Spinal cord (tissue), 9 donors: ENCODE measurements at regions not wholly inside any gene's neighbourhood (a gene's known extent, or its start where the extent isn't known, plus 50 kb on each side); places are given as distances from the start of the nearest gene placed in this dataset.

Experiments
- DNase-seq, 6 donors: peaks; one replicate each; pipeline versions ENCODE4 v3.0.0 to v3.0.0-alpha.2; 2013 to 2015; ENCODE audit warnings: low spot score in 6 of 6, low read depth in 4 of 6
- H3K27ac ChIP-seq: one replicate; pipeline ENCODE4 v1.5.1; 2013; ENCODE audit warnings: low read depth, low read length, control low read depth
- H3K27me3 ChIP-seq: one replicate; pipeline ENCODE4 v1.6.1; 2013; ENCODE audit warnings: low read length; ENCODE audit not compliant: control insufficient read depth, insufficient read depth
- H3K36me3 ChIP-seq: one replicate; pipeline ENCODE4 v1.6.1; 2013; ENCODE audit warnings: low read length; ENCODE audit not compliant: control insufficient read depth, insufficient read depth
- H3K4me1 ChIP-seq: one replicate; pipeline ENCODE4 v1.6.1; 2013; ENCODE audit warnings: low read length; ENCODE audit not compliant: control insufficient read depth, insufficient read depth
- H3K4me3 ChIP-seq: one replicate; pipeline ENCODE4 v1.5.1; 2013; ENCODE audit warnings: low read depth, low read length, control low read depth
- H3K9me3 ChIP-seq: one replicate; pipeline ENCODE4 v1.6.1; 2013; ENCODE audit warnings: low read length; ENCODE audit not compliant: control insufficient read depth, insufficient read depth
- WGBS: methylation state at CpG from one replicate; pipeline ENCODE4 v1.1.5; 2013; ENCODE audit warnings: missing lambda C conversion rate; ENCODE audit not compliant: insufficient coverage; 5-methylcytosine and 5-hydroxymethylcytosine counted together
- donor health status: healthy.

GRCh38 chr17:77729587-77729986 lies 228.9 kb upstream of the TNRC6C start:
- DNase-seq: no peak
- 89% methylated on average over 3 of the region's 4 CpGs for WGBS

GRCh38 chr17:77730376-77730775 lies 228.1 kb upstream of the TNRC6C start:
- no peak for DNase-seq
- Histone ChIP-seq H3K27ac (no peak overlapping the region), H3K4me1 (peaks cover 48% of the 10 kb centered on the region), H3K27me3 (peaks cover 10% of the 10 kb centered on the region), H3K4me3 (no peak overlapping the region), H3K36me3 (no peaks in the 10 kb centered on the region), H3K9me3 (peaks cover 3% of the 10 kb centered on the region)

More at GRCh38 chr17:77729587-77729986, 228.9 kb upstream of the TNRC6C start:
- no peaks in the 10 kb centered on the region for H3K36me3 ChIP-seq
- no peak overlapping the region for H3K4me3 ChIP-seq
- peaks cover 10% of the 10 kb centered on the region for H3K27me3 ChIP-seq
- no peak overlapping the region for H3K27ac ChIP-seq
- peaks cover 48% of the 10 kb centered on the region for H3K4me1 ChIP-seq
- H3K9me3 ChIP-seq: peaks cover 3% of the 10 kb centered on the region

DNA sequence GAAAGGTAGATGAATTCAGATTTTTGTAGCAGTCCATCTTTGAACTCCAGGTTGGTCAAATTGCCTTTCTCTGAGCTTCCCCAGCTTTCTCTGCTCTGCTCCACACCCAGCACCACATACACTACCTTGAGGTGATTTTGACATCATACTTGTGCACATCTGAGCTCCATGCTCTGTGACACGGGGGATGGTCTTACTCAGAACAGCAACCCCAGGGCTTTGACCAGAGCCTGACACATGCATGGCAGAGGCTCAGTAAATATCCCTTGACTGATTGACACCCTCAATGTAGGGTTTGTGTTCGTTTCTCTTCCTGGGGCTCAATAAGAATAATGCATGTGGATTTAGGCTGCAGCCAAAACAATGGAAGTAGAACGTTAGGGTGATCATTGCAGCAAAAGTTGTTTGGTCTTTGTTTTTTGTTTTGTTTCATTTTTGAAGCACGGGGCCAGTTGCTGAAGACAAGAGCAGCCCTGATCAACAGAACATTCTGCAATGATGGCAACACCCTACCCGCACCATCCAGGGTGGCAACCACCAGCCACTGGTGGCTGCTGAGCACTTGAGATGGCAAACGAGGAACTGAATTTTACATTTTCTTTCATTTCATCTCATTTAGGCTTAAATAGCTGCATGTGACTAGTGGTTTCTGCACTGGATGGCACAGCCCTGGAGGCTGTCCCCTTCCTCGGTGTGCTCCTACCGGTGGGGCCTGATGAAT lies 224.8 kb upstream of the TNRC6C start:
- Histone ChIP-seq H3K4me1 (peaks cover 34% of the 10 kb centered on the region), H3K9me3 (peaks cover 3% of the 10 kb centered on the region), H3K36me3 (no peaks in the 10 kb centered on the region), H3K27ac (peak overlapping the region; percentile 90), H3K27me3 (peaks cover 10% of the 10 kb centered on the region), H3K4me3 (no peak overlapping the region)
- WGBS: 77% methylated on average over 4 of the region's 8 CpGs
- DNase-seq: no peak

GRCh38 chr17:77734371-77735080 lies 224.0 kb upstream of the TNRC6C start:
- DNase-seq: peak; percentile 71 to 96 (median 80)
- WGBS: 17% methylated on average over 15 of the region's 19 CpGs
- H3K9me3 ChIP-seq: peaks cover 3% of the 10 kb centered on the region
- H3K36me3 ChIP-seq: no peaks in the 10 kb centered on the region
- peaks cover 34% of the 10 kb centered on the region for H3K4me1 ChIP-seq
- H3K27me3 ChIP-seq: peaks cover 10% of the 10 kb centered on the region
- H3K4me3 ChIP-seq: no peak overlapping the region
- H3K27ac ChIP-seq: peak overlapping the region; percentile 90

DNA sequence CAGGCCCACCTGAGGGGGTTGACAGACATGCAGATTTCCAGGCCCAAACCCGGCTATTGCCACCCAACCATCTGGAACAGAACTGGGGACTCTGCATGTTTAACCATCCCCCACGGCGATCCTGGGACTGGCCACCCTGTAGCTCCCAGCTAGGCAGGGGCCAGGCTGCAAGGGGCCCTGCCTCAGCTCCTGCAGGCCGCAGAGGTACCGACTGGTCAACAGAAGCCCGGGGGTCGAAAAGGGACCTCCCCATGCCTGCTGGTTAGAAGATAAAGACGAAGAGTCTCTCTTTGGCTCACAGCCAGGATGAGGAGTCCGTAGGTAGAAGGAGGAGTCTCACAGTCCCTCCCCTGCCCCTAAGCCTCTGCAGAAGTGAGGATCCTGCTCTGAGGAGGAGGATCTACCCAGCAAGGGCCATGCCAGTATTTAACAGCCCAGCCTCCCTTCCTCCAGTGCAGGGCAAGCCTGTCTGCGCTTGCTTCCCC lies 223.4 kb upstream of the TNRC6C start:
- Histone ChIP-seq H3K9me3 (peaks cover 3% of the 10 kb centered on the region), H3K27me3 (peaks cover 10% of the 10 kb centered on the region), H3K27ac (peak overlapping the region; percentile 90), H3K36me3 (no peaks in the 10 kb centered on the region), H3K4me3 (no peak overlapping the region), H3K4me1 (peaks cover 34% of the 10 kb centered on the region)
- WGBS: 33% methylated on average over 7 of the region's 10 CpGs
- peak in 2 of 6 donors; percentile 65 to 74 for DNase-seq

DNA sequence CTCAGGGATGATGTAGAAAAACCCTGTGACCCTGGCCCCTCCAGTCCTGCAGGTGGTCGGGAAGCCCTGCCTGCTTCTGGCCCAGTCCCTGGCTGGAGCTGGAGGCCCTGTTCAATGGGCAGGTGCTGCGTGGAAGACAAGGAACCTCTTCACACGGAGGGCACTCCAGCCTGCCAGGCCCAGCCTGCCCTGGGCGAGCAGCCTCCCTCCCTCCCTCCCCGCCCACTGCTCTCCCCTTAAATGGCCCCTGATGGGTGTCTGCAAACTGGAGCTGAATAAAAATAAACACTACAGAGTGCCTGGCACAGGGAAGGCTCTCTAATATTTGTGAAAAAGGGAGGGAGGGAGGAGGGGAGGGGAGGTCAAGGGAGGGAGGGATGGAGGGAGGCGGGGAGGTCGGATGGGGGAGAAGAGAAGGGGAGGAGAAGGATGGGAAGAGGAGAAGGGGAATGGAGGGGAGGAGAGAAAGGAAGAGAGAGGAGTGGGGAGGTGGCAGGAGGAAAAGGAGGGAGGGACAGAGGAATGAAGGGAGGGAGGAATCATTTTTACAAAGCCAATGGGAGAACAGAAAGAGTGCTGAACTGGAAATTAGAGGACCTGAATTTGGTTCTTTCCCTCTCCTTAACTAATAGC lies 222.8 kb upstream of the TNRC6C start:
- peak overlapping the region; percentile 90 for H3K27ac ChIP-seq

GRCh38 chr17:77736199-77736585 lies 222.3 kb upstream of the TNRC6C start:
- Histone ChIP-seq H3K4me3 (no peak overlapping the region), H3K36me3 (no peaks in the 10 kb centered on the region), H3K4me1 (peaks cover 34% of the 10 kb centered on the region), H3K27ac (peak overlapping the region; percentile 74), H3K27me3 (peaks cover 10% of the 10 kb centered on the region), H3K9me3 (peaks cover 3% of the 10 kb centered on the region)
- DNase-seq: peak in 1 of 6 donors; percentile 41
- 22% methylated on average over 15 of the region's 17 CpGs for WGBS

More for the DNA sequence above, 222.8 kb upstream of the TNRC6C start:
- peaks cover 3% of the 10 kb centered on the region for H3K9me3 ChIP-seq
- DNase-seq: peak in 2 of 6 donors; percentile 62 to 82
- no peaks in the 10 kb centered on the region for H3K36me3 ChIP-seq
- no peak overlapping the region for H3K4me3 ChIP-seq
- peaks cover 10% of the 10 kb centered on the region for H3K27me3 ChIP-seq
- 22% methylated on average over 5 of the region's 7 CpGs for WGBS
- peaks cover 34% of the 10 kb centered on the region for H3K4me1 ChIP-seq

- no peak overlapping the region for H3K4me3 ChIP-seq
- no peaks in the 10 kb centered on the region for H3K9me3 ChIP-seq
- peak overlapping the region; percentile 74 for H3K27ac ChIP-seq
- no peak for DNase-seq
- 78% methylated on average over 6 of the region's 6 CpGs for WGBS
- peaks cover 34% of the 10 kb centered on the region for H3K4me1 ChIP-seq
- H3K36me3 ChIP-seq: no peaks in the 10 kb centered on the region
- H3K27me3 ChIP-seq: peaks cover 7% of the 10 kb centered on the region
Measured at GRCh38 chr17:77736721-77737120, 221.8 kb upstream of the TNRC6C start.

DNA sequence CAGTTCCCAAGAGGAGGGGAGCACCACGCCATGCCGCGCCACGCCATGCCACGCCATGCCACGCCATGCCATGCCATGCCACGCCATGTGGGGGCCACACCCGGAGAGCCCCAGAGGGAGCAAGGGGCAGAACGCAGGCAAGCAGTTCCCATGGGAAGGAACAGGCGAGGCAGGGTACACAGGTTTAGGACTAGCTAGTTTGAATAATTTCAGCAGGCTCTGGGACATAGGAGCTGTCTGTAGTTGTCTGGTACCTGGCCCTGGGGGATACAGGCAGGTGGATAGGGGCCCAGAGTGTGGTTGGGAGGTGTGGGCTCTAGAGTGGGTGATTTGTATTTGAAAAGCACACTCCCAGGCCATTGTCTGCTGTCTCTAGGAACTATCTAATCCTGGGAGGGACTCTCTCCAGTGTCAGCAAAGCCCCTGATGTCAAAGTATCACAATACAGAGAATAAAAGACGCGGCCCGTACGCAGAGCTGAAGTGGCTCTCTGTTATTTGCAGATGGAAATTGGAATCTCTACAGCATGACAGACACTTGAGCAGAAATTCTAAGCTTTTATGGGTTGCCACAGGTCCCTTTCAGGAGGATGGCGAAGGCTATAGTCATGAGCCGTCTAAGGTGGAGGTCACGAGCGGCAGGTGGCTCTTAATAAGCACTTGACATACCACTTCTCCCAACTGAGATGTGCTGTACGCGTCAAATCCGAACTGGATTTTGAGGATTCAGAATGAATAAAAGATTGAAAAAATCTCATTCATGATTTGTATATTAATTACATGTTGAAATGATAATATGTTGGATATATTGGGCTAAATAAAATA lies 220.8 kb upstream of the TNRC6C start:
- Histone ChIP-seq H3K27ac (no peak overlapping the region), H3K27me3 (peaks cover 6% of the 10 kb centered on the region)
- DNase-seq: no peak

More for the DNA sequence above, 220.8 kb upstream of the TNRC6C start:
- Histone ChIP-seq H3K4me1 (peaks cover 34% of the 10 kb centered on the region), H3K36me3 (no peaks in the 10 kb centered on the region), H3K4me3 (no peak overlapping the region), H3K9me3 (no peaks in the 10 kb centered on the region)
- 91% methylated on average over 12 of the region's 21 CpGs for WGBS
